HEK293 (cell line): ENCODE measurements at regions not wholly inside any gene's neighbourhood (a gene's known extent, or its start where the extent isn't known, plus 50 kb on each side); places are given as distances from the start of the nearest gene placed in this dataset.
"Not testable (repeated sequence)": the region's sequence is repeated elsewhere in the genome, so short reads cannot be mapped to it uniquely, and the experiment has no call there.

Experiments used
- CTCF ChIA-PET: fragments of 350-600 bp; formaldehyde crosslinking; extraction: SDS; loops from one replicate; lab custom pipeline; 2021; ENCODE audit warnings: antibody characterized with exemption; lab: Yijun Ruan, JAX
- POLR2A ChIA-PET: fragments of 300-600 bp; formaldehyde crosslinking; extraction: SDS; loops from one replicate; lab custom pipeline; 2020; ENCODE audit warnings: antibody characterized with exemption, inconsistent platforms; lab: Yijun Ruan, JAX
- H3K27ac ChIP-seq: fragments of 200-500 bp; sonication (Bioruptor generic); 2 replicates; pipeline ENCODE4 v1.5.1; 2014; ENCODE audit warnings: low read depth, low read length, control low read depth, inconsistent platforms; ENCODE audit errors: extremely low read depth
- H3K36me3 ChIP-seq, 2 experiments: fragments of 200-500 bp in 1 of 2; sonication (Bioruptor generic) in 1 of 2; 1 replicate in 1 of 2; 2 replicates in 1 of 2; pipeline ENCODE4 v1.5.1; 2014 to 2017; ENCODE audit warnings: inconsistent platforms in 2 of 2, low read length in 2 of 2; ENCODE audit not compliant: control insufficient read depth in 2 of 2, insufficient read depth in 1 of 2
- H3K4me1 ChIP-seq: fragments of 200-500 bp; sonication (Bioruptor generic); 2 replicates; pipeline ENCODE4 v1.5.1; 2014; ENCODE audit warnings: mild to moderate bottlenecking, low read length, inconsistent platforms; ENCODE audit not compliant: control insufficient read depth, insufficient read depth
- H3K4me3 ChIP-seq: 2 replicates; pipeline ENCODE4 v1.5.1; 2011; ENCODE audit warnings: low read depth, mild to moderate bottlenecking, control low read depth, low read length, moderate library complexity
- H3K9me3 ChIP-seq: fragments of 200-500 bp; sonication (Bioruptor generic); 2 replicates; pipeline ENCODE4 v1.5.1; 2014; ENCODE audit warnings: low read depth, low read length, inconsistent platforms; ENCODE audit not compliant: control insufficient read depth, insufficient read depth
- IKZF3 ChIP-seq: fragments of 450-650 bp; IDR thresholded peaks from 2 replicates; pipeline ENCODE4 v1.5.0; 2018; ENCODE audit warnings: missing biosample characterization, mild to moderate bottlenecking, missing genetic modification characterization, moderate library complexity
- MEIS1 ChIP-seq: sonication (generic); formaldehyde crosslinking; IDR thresholded peaks from 2 replicates; pipeline ENCODE4 v1.8.1; 2022; ENCODE audit warnings: missing genetic modification reagents, mild to moderate bottlenecking, borderline replicate concordance
- ZBTB48 ChIP-seq: fragments of 450-650 bp; formaldehyde crosslinking; IDR thresholded peaks from 2 replicates; pipeline ENCODE4 v1.5.1; 2016; ENCODE audit warnings: missing biosample characterization, missing genetic modification characterization
- ZFHX2 ChIP-seq: fragments of 450-650 bp; formaldehyde crosslinking; conservative IDR thresholded peaks from 2 replicates; pipeline ENCODE4 v1.5.1; 2016; ENCODE audit warnings: missing biosample characterization, missing genetic modification characterization
- ZNF2 ChIP-seq: fragments of 450-650 bp; formaldehyde crosslinking; IDR thresholded peaks from 2 replicates; pipeline ENCODE4 v1.5.1; 2016; ENCODE audit warnings: missing biosample characterization, missing genetic modification characterization
- ZNF341 ChIP-seq: fragments of 450-650 bp; formaldehyde crosslinking; IDR thresholded peaks from 2 replicates; pipeline ENCODE4; 2016; ENCODE audit warnings: low read depth, missing biosample characterization, missing genetic modification characterization
- ZNF501 ChIP-seq: fragments of 450-650 bp; formaldehyde crosslinking; IDR thresholded peaks from 2 replicates; pipeline ENCODE4 v1.5.1; 2016; ENCODE audit warnings: missing biosample characterization, missing genetic modification characterization
- ZNF510 ChIP-seq: fragments of 450-650 bp; formaldehyde crosslinking; IDR thresholded peaks from 2 replicates; pipeline ENCODE4 v1.5.1; 2018; ENCODE audit warnings: mild to moderate bottlenecking, missing genetic modification characterization, missing biosample characterization; ENCODE audit not compliant: insufficient replicate concordance
- ZNF521 ChIP-seq: fragments of 450-650 bp; formaldehyde crosslinking; IDR thresholded peaks from 2 replicates; pipeline ENCODE4 v1.5.1; 2017; ENCODE audit warnings: missing biosample characterization, mild to moderate bottlenecking, missing genetic modification characterization
- ZNF544 ChIP-seq: fragments of 450-650 bp; formaldehyde crosslinking; IDR thresholded peaks from 2 replicates; pipeline ENCODE4 v1.5.0; 2017; ENCODE audit warnings: missing biosample characterization, missing genetic modification characterization
- ZNF549 ChIP-seq: fragments of 450-650 bp; IDR thresholded peaks from 2 replicates; pipeline ENCODE4 v1.5.1; 2018; ENCODE audit warnings: missing biosample characterization, missing genetic modification characterization, mild to moderate bottlenecking, inconsistent platforms, moderate library complexity
- ZNF768 ChIP-seq: fragments of 450-650 bp; formaldehyde crosslinking; IDR thresholded peaks from 2 replicates; pipeline ENCODE4 v1.5.1; 2018; ENCODE audit warnings: missing biosample characterization, mild to moderate bottlenecking, missing genetic modification characterization
- ZNF785 ChIP-seq: fragments of 450-650 bp; formaldehyde crosslinking; IDR thresholded peaks from 2 replicates; pipeline ENCODE4 v1.5.1; 2016; ENCODE audit warnings: missing biosample characterization, missing genetic modification characterization
- ZNF792 ChIP-seq: fragments of 450-650 bp; formaldehyde crosslinking; IDR thresholded peaks from 2 replicates; pipeline ENCODE4 v1.5.1; 2016; ENCODE audit warnings: missing biosample characterization, missing genetic modification characterization
- TF ChIP-seq, protein P1 (sequence below): fragments of 450-650 bp; formaldehyde crosslinking; IDR thresholded peaks from 2 replicates; pipeline ENCODE4 v1.5.1; 2017; ENCODE audit warnings: missing biosample characterization, missing genetic modification characterization
- TF ChIP-seq, protein P2 (sequence below): fragments of 450-650 bp; formaldehyde crosslinking; IDR thresholded peaks from 2 replicates; pipeline ENCODE4 v1.5.1; 2016; ENCODE audit warnings: missing biosample characterization, missing genetic modification characterization
- TF ChIP-seq, protein P3 (sequence below): fragments of 450-650 bp; formaldehyde crosslinking; optimal IDR thresholded peaks from 2 replicates; pipeline ENCODE3; 2016; ENCODE audit warnings: missing biosample characterization, mild to moderate bottlenecking, missing genetic modification characterization

GRCh38 chr14:86770186-86770585, 1222.8 kb downstream of the GALC start (continued):
- TF ChIP-seq, protein P1, sequence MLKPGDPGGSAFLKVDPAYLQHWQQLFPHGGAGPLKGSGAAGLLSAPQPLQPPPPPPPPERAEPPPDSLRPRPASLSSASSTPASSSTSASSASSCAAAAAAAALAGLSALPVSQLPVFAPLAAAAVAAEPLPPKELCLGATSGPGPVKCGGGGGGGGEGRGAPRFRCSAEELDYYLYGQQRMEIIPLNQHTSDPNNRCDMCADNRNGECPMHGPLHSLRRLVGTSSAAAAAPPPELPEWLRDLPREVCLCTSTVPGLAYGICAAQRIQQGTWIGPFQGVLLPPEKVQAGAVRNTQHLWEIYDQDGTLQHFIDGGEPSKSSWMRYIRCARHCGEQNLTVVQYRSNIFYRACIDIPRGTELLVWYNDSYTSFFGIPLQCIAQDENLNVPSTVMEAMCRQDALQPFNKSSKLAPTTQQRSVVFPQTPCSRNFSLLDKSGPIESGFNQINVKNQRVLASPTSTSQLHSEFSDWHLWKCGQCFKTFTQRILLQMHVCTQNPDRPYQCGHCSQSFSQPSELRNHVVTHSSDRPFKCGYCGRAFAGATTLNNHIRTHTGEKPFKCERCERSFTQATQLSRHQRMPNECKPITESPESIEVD (tag by site-specific recombination), result no peak
- TF ChIP-seq ZNF792 (tag by site-specific recombination) (no peak), ZNF341 (tag by site-specific recombination) (no peak)

GRCh38 chr14:86766469-86766868, 1226.5 kb downstream of the GALC start:
- Histone ChIP-seq H3K36me3 (no peaks in the 10 kb centered on the region), H3K4me1 (no peaks in the 10 kb centered on the region), H3K27ac (no peak overlapping the region), H3K9me3 (no peaks in the 10 kb centered on the region), H3K4me3 (no peak overlapping the region)
- TF ChIP-seq ZNF2 (tag by site-specific recombination) (no peak), ZNF521 (tag by site-specific recombination) (no peak), ZNF549 (tag by site-specific recombination) (no peak), ZFHX2 (tag by site-specific recombination) (no peak), IKZF3 (no peak), ZNF510 (no peak), MEIS1 (CRISPR knock-in tag) (no peak), ZNF544 (tag by site-specific recombination) (no peak), ZBTB48 (tag by site-specific recombination) (no peak)
- TF ChIP-seq, protein P2, sequence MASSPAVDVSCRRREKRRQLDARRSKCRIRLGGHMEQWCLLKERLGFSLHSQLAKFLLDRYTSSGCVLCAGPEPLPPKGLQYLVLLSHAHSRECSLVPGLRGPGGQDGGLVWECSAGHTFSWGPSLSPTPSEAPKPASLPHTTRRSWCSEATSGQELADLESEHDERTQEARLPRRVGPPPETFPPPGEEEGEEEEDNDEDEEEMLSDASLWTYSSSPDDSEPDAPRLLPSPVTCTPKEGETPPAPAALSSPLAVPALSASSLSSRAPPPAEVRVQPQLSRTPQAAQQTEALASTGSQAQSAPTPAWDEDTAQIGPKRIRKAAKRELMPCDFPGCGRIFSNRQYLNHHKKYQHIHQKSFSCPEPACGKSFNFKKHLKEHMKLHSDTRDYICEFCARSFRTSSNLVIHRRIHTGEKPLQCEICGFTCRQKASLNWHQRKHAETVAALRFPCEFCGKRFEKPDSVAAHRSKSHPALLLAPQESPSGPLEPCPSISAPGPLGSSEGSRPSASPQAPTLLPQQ (tag by site-specific recombination), result no peak
- POLR2A ChIA-PET, result no interaction called here
- CTCF ChIA-PET, result no interaction called here

DNA sequence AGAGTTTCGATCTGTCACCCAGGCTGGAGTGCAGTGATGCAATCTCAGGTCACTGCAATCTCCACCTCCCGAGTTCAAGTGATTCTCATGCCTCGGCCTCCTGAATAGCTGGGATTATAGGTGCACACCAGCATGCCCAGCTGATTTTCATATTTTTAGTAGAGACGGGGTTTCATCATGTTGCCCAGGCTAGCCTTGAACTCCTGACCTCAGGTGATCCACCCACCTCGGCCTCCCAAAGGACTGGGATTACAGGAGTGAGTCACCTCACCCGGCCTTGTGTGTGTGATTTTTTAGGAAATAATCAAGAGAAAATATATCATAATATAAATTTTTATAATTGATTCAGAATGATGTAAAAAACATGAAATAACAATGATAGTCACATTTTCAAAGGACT, 1231.4 kb downstream of the GALC start:
- Histone ChIP-seq H3K4me3 (no peak overlapping the region), H3K36me3 (no peaks in the 10 kb centered on the region), H3K4me1 (no peaks in the 10 kb centered on the region), H3K27ac (no peak overlapping the region), H3K9me3 (no peaks in the 10 kb centered on the region)
- POLR2A ChIA-PET, result no interaction called here
- CTCF ChIA-PET, result no interaction called here
- no peak for TF ChIP-seq ZNF785 (tag by site-specific recombination)
- TF ChIP-seq ZNF501, result no peak

GRCh38 chr14:86756521-86757190, 1226.7 kb downstream of the FLRT2 start:
- CTCF ChIA-PET, result no interaction called here
- POLR2A ChIA-PET, result no interaction called here
- TF ChIP-seq ZNF768 (tag by site-specific recombination), result no peak
- TF ChIP-seq, protein P3, sequence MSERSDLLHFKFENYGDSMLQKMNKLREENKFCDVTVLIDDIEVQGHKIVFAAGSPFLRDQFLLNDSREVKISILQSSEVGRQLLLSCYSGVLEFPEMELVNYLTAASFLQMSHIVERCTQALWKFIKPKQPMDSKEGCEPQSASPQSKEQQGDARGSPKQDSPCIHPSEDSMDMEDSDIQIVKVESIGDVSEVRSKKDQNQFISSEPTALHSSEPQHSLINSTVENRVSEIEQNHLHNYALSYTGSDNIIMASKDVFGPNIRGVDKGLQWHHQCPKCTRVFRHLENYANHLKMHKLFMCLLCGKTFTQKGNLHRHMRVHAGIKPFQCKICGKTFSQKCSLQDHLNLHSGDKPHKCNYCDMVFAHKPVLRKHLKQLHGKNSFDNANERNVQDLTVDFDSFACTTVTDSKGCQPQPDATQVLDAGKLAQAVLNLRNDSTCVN (tag by site-specific recombination), result no peak
- TF ChIP-seq, all 188 proteins: peak for 0
- no peaks in the 10 kb centered on the region for H3K9me3 ChIP-seq
- no peak overlapping the region for H3K27ac ChIP-seq
- no peaks in the 10 kb centered on the region for H3K36me3 ChIP-seq
- no peaks in the 10 kb centered on the region for H3K4me1 ChIP-seq
- no peak overlapping the region for H3K4me3 ChIP-seq

GRCh38 chr14:86750488-86750887, 1220.5 kb downstream of the FLRT2 start:
- H3K36me3 ChIP-seq, H3K4me3 ChIP-seq, H3K27ac ChIP-seq, H3K9me3 ChIP-seq, POLR2A ChIA-PET, H3K4me1 ChIP-seq: not testable (repeated sequence)
- CTCF ChIA-PET, result interaction anchor here (0.6 kb wide), 1 partner anchor 210 kb away, joined by 3 read pairs; no protein-coding TSS in a partner anchor
